ENCODE measurements at regions not wholly inside any gene's neighbourhood (a gene's known extent, or its start where the extent isn't known, plus 50 kb on each side); places are given as distances from the start of the nearest gene placed in this dataset.

DNA sequence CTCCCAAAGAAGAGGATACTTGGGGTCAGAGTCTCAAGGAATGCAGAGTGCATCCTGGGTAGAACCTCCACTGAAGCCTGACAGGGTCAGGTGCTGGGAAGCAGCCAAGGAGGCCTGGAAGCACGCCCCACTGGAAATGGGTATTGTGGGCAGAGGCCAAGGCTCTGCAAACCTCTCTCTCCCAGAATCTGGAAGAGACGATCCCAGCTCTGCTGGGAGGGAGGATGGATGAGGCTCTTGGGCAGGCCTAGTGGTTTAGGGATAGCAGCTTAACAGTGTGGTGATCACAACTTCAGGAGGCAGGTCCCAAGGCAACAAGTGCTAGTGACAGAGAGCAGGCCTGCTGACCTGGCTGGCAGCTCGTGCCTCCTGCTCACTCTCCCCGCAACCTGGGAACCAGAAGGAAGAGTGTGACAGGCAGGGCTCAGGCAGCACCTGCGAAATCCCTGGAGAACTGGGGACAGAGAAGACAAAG lies 641.0 kb downstream of the PLPP3 start (continued):
- TF ChIP-seq, protein P1, sequence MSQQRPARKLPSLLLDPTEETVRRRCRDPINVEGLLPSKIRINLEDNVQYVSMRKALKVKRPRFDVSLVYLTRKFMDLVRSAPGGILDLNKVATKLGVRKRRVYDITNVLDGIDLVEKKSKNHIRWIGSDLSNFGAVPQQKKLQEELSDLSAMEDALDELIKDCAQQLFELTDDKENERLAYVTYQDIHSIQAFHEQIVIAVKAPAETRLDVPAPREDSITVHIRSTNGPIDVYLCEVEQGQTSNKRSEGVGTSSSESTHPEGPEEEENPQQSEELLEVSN (IDR thresholded peaks at IDR 0.05): no peak
